GM21367 (cell line): ENCODE measurements at regions not wholly inside any gene's neighbourhood (a gene's known extent, or its start where the extent isn't known, plus 50 kb on each side); places are given as distances from the start of the nearest gene placed in this dataset.
"Not testable (repeated sequence)": the region's sequence is repeated elsewhere in the genome, so short reads cannot be mapped to it uniquely, and the experiment has no call there.

Source experiments
- ATAC-seq: cut with Tn5 transposase; IDR thresholded peaks from one replicate; pipeline ENCODE4 v1.9.1; 2021; ENCODE audit not compliant: unreplicated experiment

DNA sequence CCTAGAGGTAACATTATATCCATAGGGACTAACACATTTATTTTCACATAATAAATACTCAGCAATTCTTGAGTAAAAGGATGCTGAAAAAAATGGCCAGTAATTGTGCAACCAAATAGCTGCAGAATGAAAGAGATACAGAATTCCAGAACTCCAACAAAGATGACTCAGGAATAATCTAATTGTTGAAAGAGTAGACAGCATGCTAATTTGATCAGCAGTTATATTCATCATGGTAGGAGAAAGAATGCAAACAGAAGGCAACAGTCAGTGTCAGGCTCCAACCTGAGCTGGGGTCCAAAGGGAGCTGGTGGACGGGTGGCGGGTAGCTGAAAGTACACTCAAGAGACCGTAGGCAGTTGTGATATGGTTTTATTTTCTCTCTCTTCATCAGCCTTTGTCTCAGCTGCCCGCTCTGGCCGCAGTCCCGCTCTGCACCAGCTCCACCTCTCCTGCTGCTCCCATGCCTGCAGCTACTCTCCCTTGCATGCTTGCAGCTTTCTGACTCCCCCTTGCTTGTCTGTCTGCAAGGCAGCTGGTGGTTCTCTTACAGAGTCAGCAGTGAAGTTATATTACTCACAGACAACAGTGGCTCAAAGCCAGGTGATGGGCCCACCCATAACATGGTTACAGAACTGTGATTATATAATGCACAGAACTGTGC is 1150.1 kb downstream of the STIM2 start:
- no peak for ATAC-seq

DNA sequence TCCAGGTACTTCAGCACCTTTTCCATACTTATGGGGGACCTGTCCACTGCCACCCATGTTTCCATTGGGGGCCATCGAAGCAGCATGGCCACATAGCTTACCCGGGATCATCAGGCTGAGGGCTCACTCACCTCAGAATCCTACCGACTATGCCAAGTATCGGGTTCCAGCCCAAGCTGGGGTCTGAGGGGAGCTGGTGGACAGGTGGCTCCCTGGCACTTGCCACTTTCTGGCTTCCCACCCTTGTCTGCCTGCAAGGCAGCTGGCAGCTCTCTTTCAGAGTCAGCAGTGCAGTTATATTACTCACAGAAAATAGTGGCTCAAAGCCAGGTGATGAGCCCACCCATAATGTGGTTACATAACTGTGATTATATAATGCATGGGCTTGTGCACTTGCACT is 1153.8 kb downstream of the STIM2 start:
- no peak for ATAC-seq

DNA sequence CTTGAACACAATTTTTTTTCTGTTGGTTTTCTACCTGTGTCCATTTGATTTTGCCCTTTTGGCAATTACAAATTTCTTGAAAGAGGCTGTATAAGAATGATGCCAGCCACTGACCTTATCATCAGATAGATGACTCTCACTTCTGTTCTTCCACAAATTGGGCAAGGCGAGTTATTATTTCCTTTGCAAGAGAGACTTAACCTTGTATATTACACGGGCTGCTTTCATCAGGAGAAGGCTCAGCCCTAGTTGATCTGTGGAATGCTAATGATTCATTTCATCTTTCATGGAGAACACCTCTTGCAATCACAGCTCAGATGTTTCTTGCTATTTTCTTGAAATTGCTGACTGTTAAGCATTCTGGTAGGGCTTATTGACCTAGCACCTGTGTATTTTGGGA is 1155.4 kb downstream of the STIM2 start:
- ATAC-seq = no peak

DNA sequence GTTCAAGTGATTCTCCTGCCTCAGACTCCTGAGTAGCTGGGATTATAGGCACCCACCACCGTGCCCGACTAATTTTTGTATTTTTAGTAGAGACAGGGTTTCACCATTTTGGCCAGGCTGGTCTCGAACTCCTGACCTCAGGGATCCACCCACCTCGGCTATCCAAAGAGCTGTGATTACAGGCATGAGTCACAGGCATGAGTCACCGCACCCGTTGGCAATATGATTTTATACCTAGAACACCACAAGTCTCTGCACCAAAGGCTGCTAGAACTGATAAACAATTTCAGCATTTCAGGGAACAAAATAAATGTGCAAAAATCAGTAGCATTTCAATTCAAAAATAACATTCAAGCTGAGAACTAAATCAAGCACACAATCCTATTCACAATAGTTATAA is 1177.6 kb downstream of the STIM2 start:
- not testable (repeated sequence) for ATAC-seq

DNA sequence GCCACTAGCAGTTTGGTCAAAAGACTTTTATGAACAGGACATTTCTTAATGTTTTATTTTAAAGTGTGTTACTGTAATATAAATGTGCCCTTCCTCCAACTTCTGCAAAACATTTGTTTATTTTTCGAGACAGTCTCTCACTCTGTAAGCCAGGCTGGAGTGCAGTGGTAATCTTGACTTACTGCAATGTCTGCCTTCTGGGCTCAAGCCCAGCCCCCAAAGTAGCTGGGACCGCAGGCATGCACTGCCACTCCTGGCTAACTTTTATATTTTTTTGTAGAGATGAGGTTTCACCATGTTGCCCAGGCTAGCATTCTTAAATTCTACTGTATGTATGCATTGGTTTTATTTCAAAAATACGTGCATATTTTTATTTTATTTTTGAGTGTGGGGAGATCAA is 1201.9 kb downstream of the STIM2 start:
- ATAC-seq = no peak

DNA sequence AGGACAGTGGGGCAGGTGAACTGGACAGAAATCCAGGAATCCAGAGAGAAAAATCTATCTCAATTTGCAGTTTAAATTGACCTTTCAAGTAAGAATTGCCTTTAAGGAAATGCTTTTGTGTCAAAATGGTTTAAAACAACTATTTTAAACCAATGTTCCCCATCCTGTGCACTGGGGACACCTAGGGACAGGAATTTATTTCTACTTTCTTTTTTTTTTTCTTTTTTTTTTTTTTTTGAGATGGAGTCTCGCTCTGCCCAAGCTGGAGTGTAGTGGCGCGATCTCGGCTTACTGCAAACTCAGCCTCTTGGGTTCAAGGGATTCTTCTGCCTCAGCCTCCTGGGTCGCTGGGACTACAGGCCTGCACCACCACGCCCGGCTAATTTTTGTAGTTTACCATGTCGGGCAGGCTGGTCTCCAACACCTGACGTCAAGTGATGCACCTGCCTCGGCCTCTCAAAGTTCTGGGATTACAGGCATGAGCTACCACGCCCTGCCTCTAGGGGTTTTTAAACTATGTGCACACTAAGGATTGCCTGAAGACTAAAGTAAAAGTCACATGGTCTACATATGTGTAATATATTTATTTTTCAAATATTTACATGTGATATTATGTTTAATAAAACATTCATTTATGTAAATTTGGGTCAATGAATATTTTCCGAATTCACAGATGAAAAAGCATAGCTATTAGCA is 1213.4 kb downstream of the STIM2 start:
- no peak for ATAC-seq

DNA sequence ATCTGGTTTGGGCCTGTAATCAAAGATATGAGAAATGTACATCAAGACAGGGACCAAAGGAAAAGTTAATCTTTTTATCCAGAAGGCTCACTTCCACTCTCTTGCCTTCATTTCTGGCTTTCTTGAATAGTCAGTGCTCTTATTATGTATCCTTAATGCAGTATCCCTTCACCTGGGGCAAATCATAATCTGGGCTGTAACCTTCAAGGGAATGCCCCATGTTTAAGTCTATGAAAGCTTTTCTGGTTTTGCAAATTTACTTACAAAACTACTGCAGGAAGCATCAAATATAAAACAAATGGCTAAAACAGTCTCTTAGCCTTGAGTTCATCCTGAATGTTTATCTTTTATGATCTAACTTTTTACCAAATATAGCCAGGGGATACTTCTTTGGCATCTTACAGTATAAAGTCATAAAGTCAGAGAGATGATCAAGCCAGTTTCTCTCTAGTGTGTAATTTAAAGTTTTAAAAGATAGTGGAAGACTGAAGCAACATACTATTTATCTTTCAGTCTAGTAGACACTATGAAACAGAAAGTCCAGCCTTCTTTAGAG is 1214.8 kb downstream of the STIM2 start:
- no peak for ATAC-seq

DNA sequence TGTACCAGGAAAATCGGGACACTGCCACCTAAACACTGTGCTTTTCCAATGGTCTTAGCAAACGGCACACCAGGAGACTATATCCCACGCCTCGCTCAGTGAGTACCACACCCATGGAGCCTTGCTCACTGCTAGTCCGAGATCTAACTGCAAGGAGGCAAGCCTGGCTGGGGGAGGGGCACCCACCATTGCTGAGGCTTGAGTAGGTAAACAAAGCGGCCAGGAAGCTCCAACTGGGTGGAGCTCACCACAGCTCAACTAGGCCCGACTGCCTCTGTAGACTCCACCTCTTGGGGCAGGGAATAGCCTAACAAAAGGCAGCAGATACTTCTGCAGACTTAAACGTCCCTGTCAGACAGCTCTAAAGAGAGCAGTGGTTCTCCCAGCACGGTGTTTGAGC is 1216.6 kb downstream of the STIM2 start:
- ATAC-seq = not testable (repeated sequence)

DNA sequence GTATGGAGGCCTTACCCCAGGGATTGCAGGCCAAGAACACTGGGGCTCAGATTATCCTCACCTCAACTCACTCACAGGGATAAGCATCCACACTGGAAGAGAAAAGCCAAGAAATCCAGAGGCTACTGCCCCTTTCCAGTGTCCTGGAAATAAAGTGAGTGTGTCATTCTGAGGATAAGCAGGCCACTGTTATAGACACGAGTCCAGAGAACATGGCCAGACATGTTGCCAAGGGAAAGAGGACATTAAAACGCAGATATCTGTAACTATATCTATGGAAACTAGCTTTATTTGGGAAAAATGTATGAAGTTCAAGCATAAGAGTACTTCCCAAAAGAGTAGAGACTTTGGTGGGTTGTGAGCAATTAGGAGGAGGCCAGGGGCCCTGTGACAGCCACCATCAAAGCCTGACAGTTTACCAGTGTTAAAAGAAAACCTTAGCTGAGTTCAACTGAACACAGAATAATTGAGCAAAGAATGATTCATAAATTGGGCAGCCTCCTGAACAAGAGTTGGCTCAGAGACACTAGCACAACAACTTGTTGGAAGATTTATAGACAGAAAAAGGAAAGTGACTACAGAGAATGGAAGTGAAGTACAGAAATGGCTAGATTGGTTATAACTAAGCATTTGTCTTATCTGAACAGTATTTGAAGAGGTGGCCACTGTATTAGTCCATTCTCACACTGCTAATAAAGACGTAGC is 1222.2 kb downstream of the STIM2 start:
- no peak for ATAC-seq

DNA sequence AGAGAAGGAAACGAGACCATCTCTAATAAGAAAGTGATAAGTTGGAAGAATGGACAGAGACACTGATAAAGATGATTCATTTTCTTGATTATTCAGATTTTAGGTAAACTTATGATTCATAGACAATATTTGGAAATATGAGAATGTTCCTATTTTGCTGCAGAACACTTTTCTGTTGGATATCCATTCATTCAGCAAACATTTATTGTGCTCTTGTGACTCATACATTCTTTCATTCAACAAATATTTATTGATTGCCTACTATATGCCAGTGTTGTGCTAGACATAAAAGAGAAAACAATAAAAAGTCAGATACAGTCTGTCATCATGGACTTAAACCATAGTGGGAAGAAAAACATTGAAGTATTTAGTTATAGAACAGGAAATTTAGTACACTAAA is 1232.0 kb downstream of the STIM2 start:
- no peak for ATAC-seq

DNA sequence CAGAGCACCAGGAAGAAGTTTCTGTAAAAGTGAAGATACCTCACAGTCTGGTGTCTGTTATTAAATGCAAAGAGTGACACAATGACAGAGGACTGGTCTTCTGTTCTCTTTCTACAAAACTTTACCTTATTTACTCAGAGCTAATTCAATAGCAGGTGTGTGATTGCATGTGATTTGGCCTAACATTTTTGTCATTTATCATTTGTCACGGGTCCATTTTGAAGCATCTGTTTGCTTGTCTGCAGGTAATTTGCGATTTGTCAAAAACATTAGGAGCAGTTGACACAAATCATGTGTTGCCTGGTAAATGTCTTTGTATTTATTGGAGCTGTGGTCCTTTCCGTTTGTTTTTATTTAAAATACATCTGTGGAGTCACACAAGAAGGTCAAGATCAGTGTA is 1232.4 kb downstream of the STIM2 start:
- ATAC-seq = no peak

DNA sequence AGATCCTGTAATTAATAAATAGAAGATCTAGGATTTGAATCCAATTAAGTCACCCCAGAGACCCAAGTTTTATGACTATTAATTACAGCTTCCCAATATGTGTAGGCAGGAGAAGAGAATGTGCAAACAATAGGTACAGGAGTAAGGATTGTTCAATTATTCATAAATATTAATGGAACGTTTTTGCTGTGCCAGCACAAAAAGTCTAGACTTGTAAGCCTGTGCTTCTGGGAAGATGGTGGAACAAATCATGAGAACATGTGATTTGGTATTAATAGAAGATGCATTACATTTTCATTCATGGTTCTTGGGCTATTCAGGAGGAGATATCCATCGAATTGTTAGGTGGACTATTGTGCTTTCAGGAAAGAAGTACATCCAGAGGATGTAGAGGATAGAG is 1240.9 kb downstream of the STIM2 start:
- ATAC-seq = no peak

DNA sequence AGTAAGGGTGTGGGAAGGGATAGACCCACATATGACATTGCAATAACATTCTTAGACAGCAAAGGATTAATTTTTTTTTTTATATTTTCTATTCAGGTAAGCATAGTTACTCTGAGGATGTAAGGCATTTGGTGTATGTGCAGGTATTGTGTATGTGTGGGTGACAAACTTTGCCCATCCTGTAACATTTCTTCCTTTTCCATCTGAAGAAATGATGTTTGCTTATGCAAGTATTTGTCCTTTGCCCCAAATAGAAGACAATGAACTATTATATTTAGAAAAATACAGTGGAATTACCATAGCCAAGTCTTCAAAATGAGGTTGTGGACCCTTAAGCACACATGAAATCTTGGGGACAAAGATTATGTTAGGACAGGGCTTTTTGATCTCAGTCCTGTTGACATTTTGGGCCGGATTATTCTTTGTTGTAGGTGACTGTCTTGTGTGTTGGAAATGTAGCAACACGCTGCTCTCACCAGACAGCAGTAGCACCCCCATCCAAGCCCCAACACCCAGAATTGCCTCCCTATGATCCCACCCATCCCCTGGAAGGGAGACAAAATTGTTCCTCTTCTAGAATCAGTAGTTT is 1244.7 kb downstream of the STIM2 start:
- ATAC-seq = no peak

DNA sequence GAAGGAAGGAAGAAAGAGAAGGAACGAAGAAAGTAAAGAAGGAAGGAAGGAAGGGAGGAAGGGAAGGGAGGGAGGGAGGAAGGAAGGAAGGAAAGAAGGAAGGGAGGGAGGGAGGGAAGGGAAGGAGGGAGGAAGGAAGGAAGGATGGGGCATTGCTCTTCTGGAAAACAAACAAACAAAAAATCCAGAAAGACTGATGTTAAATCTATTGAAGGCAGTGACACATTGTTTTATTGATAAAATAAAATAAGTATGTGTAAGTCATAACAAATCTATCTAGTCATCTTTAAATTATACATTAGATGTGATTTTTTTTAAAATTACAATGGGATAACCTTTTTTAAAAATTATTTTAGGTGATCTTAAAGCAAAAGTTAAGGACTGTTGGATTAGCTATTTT is 1245.5 kb downstream of the STIM2 start:
- ATAC-seq = no peak

DNA sequence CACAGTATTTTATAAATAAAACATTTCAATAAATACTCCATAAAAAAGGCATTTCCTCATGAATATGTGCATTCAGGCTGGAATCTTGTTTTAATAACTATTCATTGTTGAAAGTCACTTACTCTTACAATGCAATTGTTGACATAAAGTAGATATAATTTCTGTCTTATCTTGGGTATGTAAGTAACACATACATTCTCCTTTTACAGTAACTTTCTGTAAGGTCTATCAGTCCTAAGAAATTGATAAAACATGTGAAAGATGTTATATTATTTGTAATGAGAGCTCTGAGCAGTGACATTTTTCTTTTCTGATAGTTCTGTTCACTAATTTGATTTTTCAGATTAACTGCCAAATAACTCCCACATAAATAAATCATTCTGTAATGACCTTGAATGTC is 1249.2 kb downstream of the STIM2 start:
- no peak for ATAC-seq

DNA sequence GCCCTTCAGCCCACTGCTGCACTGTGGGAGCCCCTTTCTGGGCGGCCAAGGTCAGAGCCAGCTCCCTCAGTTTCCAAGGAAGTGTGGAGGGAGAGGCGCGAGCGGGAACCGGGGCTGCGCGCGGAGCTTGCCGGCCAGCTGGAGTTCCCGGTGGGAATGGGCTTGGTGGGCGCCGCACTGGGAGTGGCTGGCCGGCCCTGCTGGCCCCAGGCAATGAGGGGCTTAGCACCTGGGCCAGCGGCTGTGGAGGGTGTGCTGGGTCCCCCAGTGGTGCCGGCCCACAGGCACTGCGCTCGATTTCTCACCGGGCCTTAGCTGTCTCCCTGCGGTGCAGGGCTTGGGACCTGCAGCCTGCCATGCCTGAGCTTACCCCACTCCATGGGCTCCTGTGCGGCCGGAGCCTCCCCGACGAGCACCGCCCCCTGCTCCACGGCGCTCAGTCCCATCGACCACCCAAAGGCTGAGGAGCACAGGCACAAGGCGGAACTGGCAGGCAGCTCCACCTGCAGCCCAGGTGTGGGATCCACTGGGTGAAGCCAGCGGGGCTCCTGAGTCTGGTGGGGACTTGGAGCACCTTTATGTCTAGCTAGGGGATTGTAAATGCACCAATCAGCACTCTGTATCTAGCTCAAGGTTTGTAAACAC is 1252.2 kb downstream of the STIM2 start:
- ATAC-seq = not testable (repeated sequence)

DNA sequence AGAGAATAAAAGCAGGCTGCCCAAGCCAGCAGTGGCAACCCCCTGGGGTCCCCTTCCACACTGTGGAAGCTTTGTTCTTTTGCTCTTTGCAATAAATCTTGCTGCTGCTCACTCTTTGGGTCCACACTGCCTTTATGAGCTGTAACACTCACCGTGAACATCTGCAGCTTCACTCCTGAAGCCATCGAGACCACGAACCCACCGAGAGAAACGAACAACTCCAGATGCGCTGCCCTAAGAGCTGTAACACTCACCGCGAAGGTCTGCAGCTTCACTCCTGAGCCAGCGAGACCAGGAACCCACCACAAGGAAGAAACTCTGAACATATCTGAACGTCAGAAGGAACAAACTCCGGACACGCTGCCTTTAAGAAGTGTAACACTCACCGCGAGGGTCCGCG is 1252.9 kb downstream of the STIM2 start:
- ATAC-seq = not testable (repeated sequence)

DNA sequence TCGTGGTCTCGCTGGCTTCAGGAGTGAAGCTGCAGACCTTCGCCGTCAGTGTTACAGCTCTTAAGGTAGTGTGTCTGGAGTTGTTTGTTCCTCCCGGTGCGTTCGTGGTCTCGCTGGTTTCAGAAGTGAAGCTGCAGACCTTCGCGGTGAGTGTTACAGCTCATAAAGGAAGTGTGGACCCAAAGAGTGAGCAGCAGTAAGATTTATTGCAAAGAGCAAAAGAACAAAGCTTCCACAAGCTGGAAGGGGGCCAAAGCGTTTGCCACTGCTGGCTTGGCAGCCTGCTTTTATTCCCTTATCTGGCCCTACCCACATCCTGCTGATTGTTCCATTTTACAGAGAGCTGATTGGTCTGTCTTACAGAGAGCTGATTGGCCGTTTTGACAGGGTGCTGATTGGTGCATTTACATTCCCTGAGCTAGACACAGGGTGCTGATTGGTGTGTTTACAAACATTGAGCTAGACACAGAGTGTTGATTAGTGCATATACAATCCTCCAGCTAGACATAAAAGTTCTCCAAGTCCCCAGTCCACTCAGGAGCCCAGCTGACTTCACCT is 1256.0 kb downstream of the STIM2 start:
- ATAC-seq = not testable (repeated sequence)

DNA sequence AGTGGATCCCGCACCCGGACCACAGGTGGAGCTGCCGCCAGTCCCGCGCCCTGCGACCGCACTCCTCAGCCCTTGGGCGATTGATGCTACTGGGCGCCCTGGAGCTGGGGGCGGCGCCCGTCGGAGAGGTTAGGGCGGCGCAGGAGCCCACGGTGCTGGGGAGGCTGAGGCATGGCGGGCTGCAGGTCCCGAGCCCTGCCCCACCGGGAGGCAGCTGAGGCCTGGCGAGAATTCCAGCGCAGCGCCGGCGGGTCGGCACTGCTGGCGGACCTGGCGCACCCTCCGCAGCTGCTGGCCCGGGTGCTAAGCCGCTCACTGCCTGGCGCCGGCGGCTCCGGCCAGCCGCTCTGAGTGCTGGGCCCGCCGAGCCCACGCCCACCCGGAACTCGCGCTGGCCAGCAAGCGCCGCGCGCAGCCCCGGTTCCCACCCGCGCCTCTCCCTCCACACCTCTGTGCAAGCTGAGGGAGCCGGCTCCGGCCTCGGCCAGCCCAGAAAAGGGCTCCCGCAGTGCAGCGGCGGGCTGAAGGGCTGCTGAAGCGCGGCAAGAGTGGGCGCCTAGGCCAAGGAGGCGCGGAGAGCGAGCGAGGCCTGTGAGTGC is 1256.5 kb downstream of the STIM2 start:
- ATAC-seq = no peak

DNA sequence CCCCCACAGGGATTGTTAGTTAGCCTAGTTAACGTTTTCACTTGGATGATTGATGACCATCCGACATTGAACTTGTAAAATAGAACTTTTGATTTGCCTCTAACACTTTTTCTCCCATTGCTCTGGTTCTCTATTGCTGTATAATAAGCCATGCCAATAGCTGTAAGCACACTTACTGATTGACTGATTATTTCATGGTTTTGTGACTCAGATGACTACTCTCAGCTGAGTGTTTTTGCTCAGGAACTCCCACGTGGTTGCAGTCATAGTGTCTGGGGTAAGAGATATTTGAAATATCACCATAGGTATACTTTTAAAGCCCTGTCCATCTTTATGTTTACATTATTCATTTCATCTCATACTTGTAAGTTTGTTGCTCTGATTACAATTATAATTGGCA is 1285.5 kb downstream of the STIM2 start:
- no peak for ATAC-seq
